NCI-H2171 (cell line): ENCODE measurements at regions not wholly inside any gene's neighbourhood (a gene's known extent, or its start where the extent isn't known, plus 50 kb on each side); places are given as distances from the start of the nearest gene placed in this dataset.

ENCODE experiments used
- DNase-seq: peaks from one replicate; lab custom pipeline; 2025; lab: John Stamatoyannopoulos, UW

- DNase-seq, result no peak
Measured at GRCh38 chr18:78701771-78702396, 277.7 kb upstream of the SALL3 start.

DNA sequence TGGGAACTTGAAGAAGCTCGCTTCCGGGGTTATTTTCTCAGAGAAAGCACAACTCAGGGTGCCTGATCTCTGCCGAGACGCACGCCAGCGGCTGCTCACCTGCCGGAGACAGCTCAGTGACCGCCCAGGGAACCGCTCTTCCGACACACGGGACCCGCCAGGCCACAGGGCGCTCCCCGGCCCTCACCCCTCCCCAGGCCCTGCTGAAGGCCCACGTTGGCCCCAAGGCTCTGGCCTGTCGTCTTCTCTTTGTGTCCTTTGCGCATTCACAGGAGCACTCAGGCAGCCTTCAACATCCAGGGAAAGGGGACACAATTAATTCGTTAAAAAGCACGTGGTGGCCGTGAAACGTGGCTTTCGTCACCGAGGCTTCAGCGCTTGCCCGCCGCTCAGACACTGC lies 276.3 kb upstream of the SALL3 start:
- DNase-seq, result no peak

DNA sequence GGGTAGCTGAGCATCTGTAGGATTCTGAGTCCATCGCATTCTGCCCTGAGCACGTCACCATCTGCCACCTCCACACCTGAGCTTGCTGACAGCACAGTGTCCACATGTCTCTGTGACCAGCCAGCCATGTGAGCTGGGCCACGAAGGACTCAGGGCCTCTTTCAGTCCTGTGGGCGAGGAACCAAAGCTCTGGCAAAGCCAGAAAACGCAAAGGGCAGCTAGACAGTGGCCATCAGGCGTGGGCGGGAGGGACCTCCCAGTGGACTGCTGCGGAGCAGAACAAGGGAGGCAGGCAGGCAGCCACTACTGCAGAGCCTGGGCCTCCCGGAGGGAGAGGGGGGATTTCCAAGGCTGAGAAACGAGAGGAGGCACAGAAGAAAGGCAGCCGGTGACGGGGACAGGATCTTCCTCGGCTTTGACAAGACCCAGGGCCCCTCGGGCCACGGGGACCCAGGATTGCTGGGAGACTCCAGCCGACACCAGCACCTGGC lies 274.6 kb upstream of the SALL3 start:
- DNase-seq, result no peak

- no peak for DNase-seq
Measured at GRCh38 chr18:78709261-78709809, 270.3 kb upstream of the SALL3 start.

DNA sequence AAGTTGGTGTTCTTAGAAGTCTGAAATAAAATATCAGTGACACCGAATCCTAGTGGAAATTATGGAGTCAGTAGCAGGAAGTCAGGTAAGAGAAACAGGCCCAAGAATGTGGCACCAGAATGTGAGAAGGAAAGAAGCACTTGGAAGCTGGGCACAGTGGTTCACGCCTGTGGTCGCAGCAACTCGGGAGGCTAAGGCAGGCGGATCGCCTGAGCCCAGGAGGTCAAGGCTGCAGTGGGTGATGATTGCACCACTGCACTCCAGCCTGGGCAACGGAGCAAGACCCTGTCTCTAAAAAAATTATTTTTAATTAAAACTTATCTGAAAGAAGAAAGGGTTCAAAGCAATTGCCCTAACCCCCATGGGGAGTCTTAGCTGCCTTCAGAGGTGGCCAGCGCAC lies 268.3 kb upstream of the SALL3 start:
- no peak for DNase-seq

- no peak for DNase-seq
Measured at GRCh38 chr18:78711971-78712370, 267.6 kb upstream of the SALL3 start.

DNA sequence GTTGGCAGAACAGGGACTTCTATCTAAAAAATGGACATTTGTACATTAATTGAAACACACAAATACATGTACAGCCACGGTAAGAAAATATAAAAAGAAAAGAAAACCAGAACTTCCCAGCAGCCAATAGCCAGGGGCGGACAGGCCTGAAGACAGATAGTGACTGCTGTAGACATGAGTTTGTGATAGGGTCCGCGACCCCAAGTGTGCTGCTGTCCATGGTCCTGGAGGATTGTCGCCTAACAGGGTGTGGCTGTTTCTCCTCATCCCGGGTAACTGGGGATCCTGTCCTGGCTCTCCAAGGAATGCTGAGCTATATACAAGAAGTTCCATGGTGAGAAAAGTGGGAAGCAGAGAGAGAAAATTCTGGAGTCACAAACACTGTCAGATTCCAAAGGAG lies 266.5 kb upstream of the SALL3 start:
- DNase-seq, result no peak

- DNase-seq, result no peak
Measured at GRCh38 chr18:78713726-78714125, 265.9 kb upstream of the SALL3 start.

GRCh38 chr18:78716022-78716421 lies 263.6 kb upstream of the SALL3 start:
- DNase-seq, result no peak

DNA sequence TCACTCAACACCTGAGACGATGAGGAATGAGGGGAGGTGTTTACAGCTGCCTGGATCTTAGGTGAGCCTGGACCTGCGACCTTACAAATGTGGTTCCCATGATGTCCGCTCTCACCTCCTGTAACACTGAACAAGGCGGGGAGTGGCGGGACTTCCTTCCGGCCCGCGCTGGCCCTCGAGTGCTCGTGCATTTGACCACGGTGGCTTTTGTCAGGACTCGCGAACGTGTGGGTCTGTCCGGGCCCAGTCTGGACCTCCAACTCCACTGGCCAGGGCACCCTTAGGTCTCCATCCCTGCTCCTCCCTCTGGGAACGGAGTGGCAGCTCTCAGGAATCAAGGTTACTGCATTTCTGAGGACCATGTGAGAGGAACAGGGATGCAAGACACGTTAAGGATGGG lies 263.0 kb upstream of the SALL3 start:
- no peak for DNase-seq

DNA sequence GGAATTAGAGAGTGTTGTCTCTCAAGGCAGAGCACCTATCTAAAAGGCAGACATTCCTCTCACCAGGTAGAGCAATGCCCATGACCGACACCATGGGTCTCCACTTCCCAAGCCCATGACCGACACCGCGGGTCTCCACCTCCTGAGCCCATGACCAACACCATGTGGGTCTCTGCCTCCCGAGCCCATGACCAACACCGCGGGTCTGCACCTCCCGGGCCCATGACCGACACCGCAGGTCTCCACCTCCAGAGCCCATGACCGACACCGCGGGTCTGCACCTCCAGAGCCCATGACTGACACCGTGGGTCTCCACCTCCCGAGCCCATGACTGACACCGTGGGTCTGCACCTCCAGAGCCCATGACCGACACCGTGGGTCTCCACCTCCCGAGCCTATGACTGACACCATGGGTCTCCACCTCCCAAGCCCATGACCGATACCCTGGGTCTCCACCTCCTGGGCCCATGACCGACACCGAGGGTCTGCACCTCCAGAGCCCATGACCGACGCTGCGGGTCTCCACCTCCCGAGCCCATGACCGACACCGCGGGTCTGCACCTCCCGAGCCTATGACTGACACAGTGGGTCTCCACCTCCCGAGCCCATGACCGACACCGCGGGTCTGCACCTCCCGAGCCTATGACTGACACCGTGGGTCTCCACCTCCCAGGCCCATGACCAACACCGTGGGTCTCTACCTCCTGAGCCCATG lies 262.4 kb upstream of the SALL3 start:
- no peak for DNase-seq

DNA sequence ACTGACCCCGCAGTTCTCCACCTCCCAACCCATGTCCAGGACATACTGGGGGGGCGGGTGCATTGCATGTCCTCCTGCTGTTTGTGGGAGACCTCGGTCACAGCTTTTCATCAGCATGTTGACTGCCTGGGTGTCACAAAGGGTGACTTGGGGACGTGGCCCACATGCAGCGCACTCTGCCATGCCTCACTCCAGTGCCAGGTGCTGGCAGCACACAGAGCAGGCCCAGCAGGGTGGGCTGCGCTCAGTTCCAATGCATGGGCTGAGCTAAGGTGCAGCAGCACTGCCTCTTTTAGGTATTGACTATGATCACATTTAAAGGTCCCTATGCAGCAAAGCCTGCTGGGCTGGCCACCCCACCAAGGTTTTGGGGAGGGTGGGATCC lies 261.9 kb upstream of the SALL3 start:
- no peak for DNase-seq

DNA sequence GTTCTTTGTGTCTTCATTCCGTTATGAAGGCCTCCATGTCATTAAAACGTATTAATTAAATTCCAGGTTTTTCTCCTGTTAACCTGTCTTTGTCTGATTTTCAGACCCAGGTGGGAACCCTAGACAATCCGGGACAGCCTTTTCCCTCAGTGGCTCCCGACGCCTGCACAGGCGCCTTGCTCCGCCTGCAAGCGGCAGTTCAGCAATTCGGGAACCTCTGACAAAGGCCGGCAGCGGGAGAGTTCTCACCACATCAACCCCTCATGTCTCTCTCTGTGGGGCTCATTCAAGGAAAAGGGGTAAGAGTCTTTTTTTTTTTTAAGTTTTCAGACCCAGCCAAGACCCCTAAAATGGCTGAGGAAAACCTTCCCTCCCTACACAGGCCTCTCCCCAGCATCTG lies 259.8 kb upstream of the SALL3 start:
- DNase-seq, result no peak

GRCh38 chr18:78720456-78721237 lies 259.0 kb upstream of the SALL3 start:
- DNase-seq, result no peak

GRCh38 chr18:78721238-78721875 lies 258.3 kb upstream of the SALL3 start:
- no peak for DNase-seq

DNA sequence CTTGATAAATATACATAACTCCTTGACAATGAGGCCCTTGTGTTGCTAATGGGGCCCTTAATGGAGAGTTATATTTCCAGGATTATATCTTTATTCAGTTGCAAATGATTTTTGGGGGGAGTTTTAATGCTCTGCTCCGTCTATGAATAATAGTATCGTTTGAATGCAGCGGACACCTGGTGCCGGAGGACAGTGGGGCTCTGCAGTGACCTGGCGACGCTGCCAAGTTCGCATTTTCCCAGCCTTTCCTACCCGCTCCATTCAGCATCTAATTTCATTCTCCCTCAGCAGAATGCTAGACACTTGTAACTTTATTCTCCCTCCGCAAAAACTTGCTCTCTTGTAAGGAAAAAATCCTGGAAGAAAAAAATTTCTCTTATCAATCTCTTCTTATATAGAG lies 257.6 kb upstream of the SALL3 start:
- no peak for DNase-seq

DNA sequence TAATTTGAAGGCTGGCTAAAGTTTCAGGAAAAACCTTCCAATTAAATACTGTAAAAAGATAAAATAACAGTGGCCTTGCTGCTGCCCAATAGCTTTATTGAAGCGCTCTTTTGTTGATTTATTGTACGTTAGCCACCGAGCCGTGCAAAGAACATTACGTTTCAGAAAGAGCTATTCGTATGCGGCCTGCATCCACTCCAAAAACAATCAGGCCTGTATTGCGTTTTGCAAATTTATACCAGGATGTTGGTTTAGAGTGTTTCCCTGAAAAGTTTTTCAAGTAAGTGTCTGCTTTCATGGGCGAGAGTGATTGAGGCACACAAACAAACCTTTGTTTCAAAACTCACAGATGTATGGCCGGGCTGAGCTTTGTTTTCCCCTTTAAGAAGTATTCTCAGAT lies 257.2 kb upstream of the SALL3 start:
- no peak for DNase-seq

DNA sequence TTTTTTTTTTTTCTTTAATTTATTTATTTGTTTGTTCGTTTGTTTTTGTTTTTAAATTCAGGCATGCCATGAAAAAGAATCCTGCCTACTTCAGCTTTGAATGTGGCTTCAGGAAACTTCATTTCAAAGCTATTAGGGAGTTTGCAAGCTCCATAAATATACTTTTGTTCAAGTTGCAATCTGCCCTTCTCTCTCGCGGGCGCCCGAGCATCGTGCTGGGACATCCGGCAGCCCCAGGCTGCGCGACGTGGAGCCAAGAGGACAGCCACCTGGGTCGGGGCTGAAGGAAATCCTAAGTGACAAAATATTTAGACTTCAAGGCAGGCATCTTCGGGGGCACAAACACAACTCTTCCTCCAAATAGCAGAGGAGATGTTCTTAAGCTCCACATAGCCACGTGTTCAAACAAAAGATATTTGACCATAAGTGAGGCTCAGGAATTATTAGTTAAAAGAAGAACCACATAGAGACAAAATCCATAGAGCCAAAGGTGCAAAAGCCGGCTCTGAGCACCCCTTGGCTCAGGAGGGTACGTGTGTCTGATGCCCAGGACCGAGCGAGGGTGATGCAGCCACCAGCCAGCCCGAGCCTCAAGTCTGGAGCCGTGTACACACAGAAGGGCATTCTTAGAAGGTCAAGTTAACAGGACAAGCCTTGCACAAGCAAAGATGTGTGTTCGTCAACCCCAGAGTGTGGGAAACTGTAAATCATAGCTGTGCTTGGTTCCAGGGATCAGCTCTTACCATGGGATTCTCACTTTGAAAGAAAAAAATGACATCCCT lies 256.5 kb upstream of the SALL3 start:
- no peak for DNase-seq

GRCh38 chr18:78724214-78724914 lies 255.3 kb upstream of the SALL3 start:
- no peak for DNase-seq

- no peak for DNase-seq
Measured at GRCh38 chr18:78725426-78725825, 254.2 kb upstream of the SALL3 start.
